ENCODE measurements at regions not wholly inside any gene's neighbourhood (a gene's known extent, or its start where the extent isn't known, plus 50 kb on each side); places are given as distances from the start of the nearest gene placed in this dataset.

DNA sequence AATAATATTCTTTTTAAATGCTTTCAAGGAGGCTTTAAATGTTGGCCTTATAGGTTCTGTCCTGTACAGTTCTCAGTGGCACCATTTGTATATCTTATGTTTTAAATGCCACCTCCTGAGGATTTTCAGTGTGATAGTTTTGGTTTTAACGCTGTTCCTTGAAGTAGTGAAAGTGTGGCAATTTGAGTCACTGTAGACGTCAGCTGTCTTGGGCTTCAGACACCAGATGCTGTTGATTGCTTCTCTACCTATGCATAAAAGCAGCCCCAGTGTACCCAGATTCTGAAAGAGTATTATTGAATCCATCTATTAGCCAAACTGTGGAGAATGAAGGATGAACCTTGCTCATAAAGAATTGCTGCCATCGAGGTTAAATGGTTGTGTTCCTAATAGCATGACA is 316.8 kb upstream of the GBE1 start:
- TF ChIP-seq CTCF (IDR thresholded peaks at IDR 0.05), result no peak
- TF ChIP-seq POLR2A (IDR thresholded peaks at IDR 0.05), result no peak

Data from heart left ventricle (tissue), 13 donors.